Activated CD8-positive, alpha-beta memory T cell treated with anti-CD3 and anti-CD28 coated beads for 4 hours (primary cell): ENCODE measurements at regions not wholly inside any gene's neighbourhood (a gene's known extent, or its start where the extent isn't known, plus 50 kb on each side); places are given as distances from the start of the nearest gene placed in this dataset.

Experiments
- DNase-seq, 2 donors: peaks; one replicate each; pipeline ENCODE4 v3.0.0-alpha.2; 2020; ENCODE audit warnings: low read depth in 2 of 2

DNA sequence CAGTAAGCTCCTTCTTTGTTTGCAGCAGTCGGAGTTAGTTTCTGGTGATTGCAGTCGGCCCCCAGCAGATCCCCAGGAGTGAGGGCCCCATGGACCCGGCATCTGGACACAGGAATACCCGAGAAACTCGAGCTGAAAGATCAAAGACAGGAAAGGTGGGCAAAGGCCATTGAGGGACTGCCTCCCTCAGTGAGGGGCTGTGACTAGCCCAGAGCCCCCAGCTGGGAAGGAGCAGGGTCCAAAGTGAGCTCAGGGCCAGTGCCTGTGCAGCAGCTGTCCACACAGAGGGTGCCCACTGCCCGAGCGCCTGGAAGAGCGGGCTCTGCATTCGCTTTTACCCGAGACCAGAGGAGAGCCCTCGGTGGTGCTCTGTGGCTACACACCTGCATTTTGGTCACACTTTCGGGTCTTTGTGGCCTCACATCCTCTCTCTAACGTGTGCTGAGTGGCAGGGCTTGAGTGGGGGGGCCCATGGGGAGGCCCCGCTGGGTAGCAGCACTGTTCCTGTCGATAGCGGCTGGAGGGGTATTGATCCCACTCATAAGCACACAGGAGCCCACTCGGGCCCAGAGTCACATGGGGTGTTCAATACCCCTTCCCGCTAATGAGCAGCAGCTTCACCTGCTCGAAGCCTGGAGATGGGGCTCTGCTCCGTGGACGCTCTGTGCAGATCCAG lies 532.9 kb downstream of the TBC1D22A start:
- no peak for DNase-seq

DNA sequence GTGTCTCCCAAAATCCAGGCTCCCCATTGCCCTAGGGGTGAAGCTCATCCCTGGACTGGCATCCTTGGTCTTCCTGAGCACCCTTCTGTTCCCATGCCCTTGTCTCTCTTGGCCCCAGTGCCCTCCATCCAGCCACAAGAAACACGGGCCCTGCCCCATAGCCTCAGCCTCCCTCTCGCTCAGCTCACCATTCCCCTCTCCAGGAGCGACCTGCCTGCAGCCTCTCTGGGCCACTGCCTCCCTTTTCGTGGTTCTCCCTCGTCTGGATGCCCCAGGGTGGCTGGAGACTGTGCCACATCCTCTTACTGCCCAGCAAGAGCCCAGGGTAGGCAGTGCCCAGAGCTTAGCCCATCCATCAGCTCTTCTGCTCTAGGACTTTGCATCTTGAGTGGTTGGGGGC lies 532.1 kb downstream of the TBC1D22A start:
- DNase-seq, result no peak

DNA sequence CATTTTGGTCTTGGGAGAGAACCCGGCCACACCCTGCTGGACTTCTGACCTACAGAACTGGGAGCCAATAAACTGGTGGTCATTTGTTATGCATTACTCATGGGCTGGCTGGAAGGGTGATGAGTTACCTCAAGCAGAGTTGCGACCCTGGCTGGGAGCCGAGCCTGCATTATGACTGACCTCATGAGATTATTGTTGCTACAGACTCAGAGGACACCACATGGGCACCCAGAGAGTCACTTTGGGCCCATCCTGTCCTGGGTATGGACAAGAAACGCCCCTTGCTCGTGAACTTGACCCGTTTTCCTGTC lies 531.7 kb downstream of the TBC1D22A start:
- no peak for DNase-seq

DNA sequence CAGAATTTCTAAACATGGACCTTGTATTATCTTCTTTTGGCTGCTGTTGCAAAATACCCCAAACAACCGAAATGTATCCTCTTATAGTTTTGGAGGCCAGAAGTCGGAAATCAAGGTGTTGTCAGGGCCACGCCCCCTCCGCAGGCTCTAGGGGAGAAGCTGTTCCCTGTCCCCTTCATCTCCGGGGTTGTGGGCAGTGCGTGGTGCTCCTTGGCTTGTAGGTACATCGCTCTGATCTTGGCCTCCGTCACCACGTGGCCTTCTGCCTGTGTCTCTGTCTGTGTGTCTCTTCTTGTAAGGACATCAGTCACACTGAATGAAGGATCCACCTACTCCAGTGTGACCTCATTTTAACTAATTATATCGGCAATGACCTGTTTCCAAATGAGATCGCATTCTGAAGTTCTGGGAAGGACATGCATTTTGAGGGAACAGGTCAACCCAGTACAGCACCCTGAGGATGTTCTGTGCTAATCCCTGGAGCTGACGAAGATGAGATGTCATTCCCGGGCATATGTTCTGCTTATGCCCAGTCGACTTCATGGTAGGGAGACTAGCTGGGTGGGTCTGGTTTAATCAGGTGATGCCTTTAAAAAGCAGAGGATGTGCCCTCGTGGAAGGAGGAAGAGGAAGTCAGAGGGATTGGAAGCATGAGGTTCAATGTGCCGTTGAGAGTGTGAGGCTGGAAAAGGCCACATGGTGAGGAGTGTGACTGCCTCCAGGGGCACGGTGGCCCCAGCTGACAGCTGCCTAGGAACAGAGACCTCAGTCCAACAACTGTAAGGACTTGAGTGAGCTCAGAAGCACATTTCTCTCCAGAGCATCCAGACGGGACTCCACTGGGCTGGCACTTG lies 531.1 kb downstream of the TBC1D22A start:
- DNase-seq, result no peak

DNA sequence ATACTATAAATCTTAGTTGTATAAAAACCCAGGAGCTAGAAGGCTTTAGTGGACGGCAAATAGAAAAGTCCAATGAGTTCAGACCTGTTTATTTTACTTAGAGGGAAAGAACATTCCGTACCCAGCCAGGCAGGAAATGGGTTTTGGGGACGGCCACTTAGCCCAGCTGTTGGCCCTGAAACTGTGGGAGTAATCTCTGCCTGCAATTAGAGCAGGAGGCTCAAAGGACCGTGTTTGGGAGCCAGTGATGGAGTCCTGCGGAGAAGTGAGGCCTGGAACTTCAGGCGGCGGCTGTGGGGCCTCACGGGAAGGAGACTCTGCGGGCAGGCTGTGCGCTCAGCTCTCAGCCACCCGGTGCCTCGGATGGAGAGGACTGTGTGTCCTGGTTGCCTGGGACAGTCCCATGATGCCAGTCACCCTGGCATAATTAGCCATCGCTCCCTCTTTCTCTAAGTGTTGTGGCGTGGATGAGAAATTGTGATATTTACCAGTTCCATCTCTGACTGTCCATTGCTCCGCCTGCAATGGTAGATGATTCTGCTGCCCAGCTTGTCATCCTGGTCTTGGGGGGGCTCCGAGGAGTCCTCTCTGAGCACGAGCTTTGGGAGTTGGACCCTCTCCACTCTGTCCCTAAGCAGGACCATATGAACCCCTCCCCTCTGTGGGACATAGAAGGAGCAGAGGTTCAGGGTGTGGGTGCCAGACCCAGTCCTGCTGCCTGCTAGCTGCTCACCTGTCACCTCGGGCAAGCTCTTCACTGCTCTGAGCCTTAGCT lies 530.3 kb downstream of the TBC1D22A start:
- no peak for DNase-seq

DNA sequence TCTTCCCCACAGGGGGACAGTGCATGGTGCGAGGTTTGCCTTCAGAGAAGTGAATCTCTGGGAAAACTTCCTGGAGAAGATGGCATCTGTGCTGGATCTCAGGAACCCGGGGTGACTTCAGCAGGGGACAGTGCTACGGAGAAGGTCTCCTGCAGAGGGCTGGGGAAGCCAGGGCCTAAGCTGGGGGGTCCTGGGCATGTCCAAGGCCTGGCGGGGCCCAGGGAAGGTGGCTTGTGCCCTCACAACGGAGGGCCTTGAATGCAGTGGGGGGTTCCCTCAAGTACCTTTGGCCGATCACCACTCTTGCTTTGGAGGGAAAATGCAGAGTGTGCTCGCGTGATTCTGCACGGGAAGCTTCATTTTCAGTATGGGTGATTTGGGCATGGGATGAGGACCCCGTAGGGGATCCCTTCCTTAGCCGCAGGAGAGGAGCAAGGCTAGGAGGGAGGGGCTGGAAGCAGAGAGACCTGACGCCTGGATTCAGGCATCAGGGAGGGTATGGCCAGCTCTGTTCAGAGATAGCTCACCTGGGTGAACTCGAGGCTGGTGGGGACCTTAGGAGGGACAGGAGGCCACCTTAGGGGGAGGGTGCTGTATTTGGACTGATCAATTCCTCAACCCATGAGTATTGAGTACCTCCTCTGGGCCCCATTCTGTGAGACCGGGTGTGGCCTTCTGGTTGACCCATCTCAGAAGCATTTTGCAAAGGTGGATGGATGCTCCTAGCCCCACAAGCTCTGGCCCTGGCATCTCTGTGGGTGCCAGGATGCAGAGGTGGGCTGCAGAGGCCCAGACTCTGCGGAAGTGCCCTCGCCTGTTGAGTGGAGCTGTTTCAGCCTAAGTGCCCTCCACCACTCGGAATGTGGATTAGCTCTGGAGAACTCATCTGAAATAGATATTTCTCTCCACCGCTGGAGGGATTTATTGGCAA lies 529.4 kb downstream of the TBC1D22A start:
- no peak for DNase-seq

DNA sequence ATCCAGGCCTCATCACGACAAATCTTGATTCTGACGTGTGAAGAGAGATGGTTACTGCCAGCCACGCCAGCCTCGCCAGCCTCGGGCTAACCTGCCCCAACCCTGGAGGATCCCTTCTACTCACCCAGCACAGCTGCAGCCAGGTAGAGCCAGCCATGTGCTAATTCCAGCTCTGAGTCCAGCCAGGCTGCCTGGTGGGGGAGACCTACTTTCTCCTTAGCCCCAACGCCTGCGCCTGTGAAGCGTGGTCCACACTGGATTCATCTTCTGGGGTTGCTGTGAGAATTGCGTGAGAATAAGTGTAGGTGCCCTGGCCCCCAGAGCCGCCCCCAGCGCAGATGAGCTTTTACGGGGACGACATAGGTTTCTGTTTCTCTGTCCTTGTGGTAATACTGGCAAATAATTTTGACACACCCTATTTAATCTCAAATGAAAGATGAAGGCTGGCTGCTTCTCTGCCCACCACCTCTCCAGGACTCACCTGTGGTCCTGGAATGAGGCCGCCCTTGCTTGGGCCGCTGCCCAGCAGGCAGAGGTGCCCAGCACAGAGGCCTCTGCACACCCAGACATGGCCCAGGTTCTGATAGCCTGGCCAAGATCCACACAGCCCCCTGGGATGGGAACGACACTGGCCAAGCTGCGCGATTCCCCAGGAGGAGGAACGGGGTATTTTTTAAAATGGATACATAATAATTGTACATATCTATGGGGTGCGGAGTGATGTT lies 528.4 kb downstream of the TBC1D22A start:
- DNase-seq, result no peak

DNA sequence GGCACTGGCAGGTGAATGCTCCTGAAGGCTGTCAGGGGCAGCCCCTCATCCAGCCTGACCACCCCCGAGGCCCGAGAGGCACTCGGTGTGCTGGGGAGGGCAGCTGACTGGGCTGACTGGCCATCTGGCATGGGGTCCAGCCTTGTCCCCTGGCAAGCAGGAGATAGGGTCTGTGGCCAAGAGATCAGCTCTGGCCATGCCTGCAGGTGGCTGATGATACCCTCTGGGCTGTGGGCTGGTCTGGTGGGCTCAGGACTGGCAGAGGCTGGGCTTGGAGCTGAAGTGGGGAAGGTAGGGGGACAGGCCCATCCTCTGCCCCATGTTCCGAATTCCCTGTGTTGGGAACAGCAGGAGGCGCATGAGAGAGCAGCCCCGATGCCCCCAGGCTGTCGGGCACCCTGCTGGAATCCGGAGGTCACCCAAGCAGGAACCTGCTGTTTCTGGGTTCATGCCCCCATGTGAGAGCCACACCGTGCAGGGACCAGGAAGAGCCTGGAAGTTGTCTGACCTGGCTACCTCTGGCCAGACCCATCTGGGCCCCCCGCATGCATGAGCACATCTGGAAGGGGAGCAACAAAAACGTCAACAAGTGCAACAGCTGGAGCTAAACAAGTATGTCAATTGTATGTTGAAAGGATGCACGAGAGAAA lies 527.0 kb downstream of the TBC1D22A start:
- no peak for DNase-seq

DNA sequence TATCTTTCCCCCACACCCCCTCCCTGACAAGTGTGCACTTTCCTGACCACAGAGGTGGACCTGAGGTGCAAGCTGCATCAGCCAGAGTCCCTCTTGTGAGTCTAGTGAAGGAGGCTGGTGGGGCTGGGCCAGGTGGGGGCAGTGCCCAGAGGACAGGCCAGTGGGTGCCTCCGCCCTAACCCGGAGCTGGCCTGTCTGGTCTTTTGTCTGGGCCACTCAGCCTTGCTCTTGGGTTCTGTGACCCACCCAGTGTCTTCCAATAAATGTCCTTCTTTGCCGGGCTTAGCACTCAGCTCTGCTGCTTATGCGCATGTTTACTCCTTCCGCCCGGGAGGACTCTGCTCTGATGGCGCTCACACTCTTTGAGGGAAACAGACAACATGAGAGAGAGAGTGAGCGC lies 526.2 kb downstream of the TBC1D22A start:
- DNase-seq, result no peak

DNA sequence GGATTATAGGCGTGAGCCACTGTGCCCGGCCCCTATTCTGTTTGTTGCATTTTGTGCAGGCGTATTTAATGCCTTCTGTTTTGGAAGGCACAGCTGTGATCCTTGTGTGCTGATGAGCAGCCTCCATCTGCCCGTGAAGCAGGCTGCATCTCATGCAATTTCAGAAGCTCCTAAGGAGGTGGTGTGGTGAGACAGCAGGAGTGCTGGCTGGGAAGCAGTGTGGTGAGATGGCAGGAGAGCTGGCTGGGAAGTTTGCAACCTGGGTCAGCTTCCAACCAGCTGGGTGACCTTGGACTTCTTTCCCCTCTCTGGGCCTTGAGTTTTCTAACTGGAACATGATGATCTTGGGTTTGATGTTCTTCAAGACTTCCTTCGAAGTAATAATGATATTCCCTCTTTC lies 525.1 kb downstream of the TBC1D22A start:
- DNase-seq, result no peak

DNA sequence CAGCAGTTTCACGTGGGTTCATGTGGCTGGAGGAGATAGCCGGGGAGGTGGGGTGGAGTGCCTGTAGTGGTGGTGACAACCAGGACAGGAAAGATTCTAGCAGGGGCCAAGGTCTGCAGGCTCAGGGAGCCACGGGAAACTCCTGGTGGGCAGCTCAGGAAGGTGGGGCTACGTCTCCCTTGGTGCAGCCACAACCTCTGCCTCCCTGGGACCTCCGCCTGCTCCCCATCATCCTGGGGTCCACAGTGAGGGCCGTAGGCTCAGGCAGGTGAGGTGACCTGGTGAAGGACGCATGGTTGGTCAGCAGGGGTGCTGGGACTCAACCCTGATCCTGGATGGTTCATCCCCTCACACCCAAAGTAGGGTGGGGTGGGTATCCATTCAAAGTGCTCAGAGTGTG lies 524.1 kb downstream of the TBC1D22A start:
- DNase-seq, result no peak

DNA sequence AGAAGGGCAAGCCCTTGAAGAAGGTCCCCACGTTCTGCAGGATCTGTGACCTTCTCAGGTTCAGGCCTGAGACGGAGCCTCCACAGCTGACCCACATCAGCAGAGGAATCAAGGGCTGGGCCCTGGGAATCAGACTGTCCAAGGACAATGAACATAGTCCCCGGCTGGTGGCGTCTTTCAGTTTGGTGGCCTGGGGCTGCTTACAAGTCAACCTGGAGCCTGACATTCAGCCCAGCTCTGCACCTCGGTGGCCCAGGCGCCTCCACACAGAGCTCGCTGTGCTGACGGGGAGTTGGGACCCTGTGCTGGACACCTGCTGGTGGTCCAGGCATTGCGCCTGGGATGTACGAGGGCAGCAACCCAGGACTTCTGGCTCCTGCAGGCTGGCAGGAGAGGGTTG lies 523.5 kb downstream of the TBC1D22A start:
- DNase-seq, result no peak

DNA sequence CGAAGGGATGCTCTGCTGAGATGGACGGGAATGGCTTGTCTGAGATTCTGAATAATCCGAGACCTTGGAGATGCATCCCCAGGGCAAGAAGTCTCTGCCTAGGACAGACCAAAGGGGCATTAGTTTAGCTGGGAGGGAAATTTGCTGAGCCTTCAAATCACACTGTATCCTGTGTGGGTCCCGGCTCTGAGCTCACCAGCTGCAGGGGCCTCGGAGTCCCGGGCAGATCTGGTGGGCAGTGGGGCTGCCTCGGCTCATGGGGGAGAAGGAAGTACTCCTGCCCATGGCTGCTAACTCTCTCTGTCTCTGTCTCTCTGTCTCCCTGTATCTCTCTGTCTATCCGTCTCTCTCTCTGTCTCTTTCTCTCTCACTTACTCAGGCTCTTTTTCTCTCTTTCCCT lies 522.4 kb downstream of the TBC1D22A start:
- no peak for DNase-seq

DNA sequence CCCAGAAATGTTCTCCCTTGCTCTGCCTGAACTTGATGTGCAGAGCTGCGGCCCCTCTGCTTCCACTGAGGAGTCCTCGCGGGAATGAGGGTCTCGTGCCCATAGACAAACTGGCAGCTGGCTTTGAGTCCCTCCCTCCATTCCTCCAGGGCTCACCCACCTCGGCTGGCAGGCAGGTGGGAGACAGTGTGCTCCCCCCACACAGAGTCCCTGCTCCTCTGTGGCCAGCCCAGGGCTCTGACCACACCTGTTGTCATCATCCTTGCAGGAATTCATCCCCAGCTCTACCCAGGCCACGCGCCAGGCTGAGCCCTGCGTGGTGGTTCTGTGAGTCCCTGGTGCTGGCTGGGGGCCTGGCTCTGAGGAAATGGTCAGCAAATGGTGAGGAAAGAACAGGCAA lies 521.9 kb downstream of the TBC1D22A start:
- no peak for DNase-seq

DNA sequence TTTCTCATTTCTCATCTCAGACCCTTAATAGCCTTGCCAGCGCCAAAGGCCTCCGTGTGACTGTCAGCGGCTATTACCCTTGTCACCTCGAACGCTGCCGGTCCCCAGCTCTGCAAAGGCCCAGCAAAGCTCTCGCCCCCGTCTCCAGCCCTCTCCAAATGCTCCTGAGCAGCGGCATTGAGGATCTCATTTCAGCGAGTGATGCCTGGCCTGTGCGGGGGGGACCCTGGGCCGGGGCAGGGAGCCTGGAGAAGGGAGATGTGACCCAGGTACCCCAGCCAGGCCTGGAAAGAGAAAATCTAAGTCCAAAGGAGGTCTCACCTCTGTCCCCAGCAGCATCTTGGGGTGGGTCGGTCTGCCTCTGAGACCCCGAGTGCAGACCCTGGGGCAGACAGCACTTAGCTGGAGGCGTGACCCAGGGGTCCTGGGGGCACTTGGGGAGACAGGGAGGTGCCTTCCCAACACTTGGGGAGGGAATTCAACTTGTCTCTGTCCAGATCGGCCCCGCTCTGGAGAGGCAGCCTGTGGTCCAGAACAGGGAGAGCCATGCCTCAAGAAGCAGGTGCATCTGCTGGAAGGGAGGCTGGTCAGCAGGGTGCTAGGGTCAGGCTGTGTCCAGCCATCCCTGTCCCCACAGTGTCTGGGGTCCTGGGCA lies 521.3 kb downstream of the TBC1D22A start:
- DNase-seq, result no peak

DNA sequence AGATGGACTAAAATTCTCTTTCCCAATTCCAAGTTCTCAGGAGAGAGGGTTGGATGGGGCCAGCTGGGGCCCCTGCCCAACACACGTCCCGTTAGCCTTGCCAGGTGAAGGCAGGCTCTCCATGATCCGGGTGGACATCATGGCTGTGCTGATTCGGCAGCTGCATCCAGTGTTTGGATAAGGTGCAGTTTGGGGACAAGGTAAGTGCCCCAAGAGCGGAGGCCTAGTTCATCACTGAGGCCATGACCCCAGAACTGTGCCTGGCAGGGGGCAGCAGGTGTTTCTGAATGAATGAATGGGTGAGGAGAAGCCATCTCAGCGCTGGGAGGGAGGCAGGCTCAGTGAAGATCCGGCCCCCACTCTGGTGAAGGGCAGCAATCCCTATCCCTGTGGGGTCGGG lies 520.4 kb downstream of the TBC1D22A start:
- DNase-seq, result no peak

DNA sequence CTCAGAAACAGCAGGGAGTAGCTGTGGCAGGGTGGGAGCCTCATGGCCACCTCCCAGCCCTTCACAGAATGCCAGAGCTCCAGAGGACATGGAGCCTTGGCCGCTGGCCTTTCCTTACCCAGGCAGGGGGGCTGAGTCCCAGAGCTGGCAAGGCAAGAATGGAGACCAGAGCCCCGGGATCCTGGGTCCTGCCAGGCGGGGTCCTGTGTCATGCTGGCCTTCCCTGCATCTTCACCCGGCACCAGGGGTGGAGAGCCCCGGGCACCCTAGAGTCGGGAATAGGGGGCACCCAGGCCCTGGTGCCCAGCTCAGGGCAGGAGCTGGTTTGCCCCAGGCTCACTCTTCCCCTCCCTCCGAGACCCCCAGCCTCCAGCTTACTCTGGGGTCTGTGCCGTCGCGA lies 519.9 kb downstream of the TBC1D22A start:
- no peak for DNase-seq

DNA sequence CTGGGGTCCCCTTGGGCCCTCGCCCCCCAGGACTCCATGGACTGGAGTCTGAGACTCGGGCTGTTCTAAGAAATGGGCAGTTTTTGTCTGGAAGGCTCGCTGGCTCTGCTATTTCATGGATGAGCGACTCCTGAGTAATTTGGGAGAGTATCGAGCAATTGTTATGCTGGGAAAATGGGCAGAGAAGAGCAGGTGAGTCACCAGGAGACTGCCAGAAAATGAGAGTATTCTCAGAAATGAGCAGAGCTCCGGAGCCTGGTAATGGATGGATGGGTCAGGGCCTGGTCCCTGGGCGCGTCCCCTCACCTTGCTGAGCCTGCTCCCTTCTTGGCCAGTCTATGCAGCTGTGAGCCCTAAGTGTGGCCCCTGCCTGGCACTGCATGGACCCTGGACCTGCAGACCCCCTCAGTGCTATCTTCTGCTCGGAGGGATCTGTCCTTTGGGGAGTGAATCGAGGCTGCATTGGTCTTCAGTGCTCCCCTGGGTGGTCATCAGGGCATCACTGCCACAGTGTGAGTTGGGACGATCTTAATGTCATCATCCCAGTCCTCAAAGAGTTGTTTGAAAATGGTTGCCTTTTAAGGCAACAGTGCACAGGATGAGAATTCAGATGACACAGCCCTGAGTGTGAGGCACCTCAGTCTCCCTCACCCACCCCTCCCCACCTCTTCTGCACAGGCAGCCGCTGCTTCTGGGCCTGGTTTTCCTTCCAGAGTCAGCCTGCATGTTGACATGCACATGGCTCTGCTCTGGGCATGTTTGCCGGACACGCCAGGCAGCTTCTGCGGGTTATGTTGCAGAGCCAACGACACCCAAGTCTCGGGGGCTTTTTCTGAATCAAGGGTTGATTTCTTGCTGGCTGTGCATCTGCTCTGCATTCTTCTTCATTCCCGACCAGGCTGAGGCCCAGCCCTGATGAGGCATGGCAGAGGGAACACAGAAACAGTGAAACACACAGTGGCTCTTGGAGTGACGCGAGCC lies 519.0 kb downstream of the TBC1D22A start:
- no peak for DNase-seq

DNA sequence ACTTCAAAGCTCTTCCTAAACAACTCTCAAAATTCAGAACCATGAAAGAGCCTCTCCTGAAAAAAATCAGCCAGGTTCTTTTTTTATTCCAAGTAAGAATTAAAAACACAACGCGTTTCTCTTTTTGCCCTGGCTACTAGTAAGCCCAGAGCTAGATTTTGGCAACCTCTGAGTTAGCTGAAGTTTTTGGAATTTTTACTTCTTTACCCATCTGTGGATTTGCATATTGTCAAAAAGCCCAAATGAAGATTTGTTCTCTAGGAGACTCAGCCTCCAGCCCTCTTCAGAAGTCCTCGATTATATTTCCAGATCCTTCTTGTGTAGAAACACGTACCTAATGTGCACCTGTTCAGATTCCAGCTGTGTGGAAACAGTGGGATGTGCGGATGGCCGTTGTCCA lies 517.9 kb downstream of the TBC1D22A start:
- no peak for DNase-seq
